ENCODE measurements at regions not wholly inside any gene's neighbourhood (a gene's known extent, or its start where the extent isn't known, plus 50 kb on each side); places are given as distances from the start of the nearest gene placed in this dataset.

GRCh38 chr6:43887906-43888683, 118.1 kb downstream of the VEGFA start:
- Histone ChIP-seq H3K9me2 (no peaks in the 10 kb centered on the region), H3K79me2 (ENCODE audit: insufficient read depth) (no peaks in the 10 kb centered on the region), H2AFZ (ENCODE audit: low read depth) (no peak overlapping the region), H3K27ac (ENCODE audit: low read depth in 2 of 2, low read length in 1 of 2) (no peak overlapping the region), H3K4me2 (no peak overlapping the region), H3K9ac (no peak overlapping the region), H3K27me3 (ENCODE audit: insufficient read depth) (no peaks in the 10 kb centered on the region), H3K4me1 (ENCODE audit: control insufficient read depth in 1 of 2, insufficient read depth in 2 of 2, low read depth in 1 of 2, low read length in 1 of 2) (peaks cover 0 to 35% of the 10 kb centered on the region in 2 experiments; a peak in 1 of 4 replicates), H3F3A (replicated peaks; ENCODE audit: insufficient read depth) (no peaks in the 10 kb centered on the region), H3K9me3 (no peaks in the 10 kb centered on the region), H3K4me3 (ENCODE audit: low read depth in 2 of 2, low read length in 1 of 2) (no peak overlapping the region), H3K36me3 (replicated peaks in 1 of 2; ENCODE audit: control insufficient read depth in 1 of 2, insufficient read depth in 2 of 2, low read length in 1 of 2) (no peaks in the 10 kb centered on the region), H4K20me1 (ENCODE audit: insufficient read depth) (no peaks in the 10 kb centered on the region)
- no peak for TF ChIP-seq USF2 (IDR thresholded peaks at IDR 0.05; ENCODE audit: borderline replicate concordance, low read depth, low read length)
- no peak for TF ChIP-seq TAF1 (IDR thresholded peaks at IDR 0.05; ENCODE audit: borderline replicate concordance, low read depth, low read length)
- TF ChIP-seq FOXM1 (IDR thresholded peaks at IDR 0.05; ENCODE audit: low read depth), result no peak
- no peak for TF ChIP-seq YY1 (IDR thresholded peaks at IDR 0.05; ENCODE audit: low read depth)
- ChIA-PET POLR2A (no interaction called here), CTCF (interaction anchor here (1.0 to 1.2 kb wide), 3 partner anchors 12 to 220 kb away, joined by 3 read pairs; no protein-coding TSS in a partner anchor)
- DNase-seq, result no peak
- WGBS (ENCODE audit: low lambda C conversion rate), result 82% methylated on average over 16 of the region's 17 CpGs

DNA sequence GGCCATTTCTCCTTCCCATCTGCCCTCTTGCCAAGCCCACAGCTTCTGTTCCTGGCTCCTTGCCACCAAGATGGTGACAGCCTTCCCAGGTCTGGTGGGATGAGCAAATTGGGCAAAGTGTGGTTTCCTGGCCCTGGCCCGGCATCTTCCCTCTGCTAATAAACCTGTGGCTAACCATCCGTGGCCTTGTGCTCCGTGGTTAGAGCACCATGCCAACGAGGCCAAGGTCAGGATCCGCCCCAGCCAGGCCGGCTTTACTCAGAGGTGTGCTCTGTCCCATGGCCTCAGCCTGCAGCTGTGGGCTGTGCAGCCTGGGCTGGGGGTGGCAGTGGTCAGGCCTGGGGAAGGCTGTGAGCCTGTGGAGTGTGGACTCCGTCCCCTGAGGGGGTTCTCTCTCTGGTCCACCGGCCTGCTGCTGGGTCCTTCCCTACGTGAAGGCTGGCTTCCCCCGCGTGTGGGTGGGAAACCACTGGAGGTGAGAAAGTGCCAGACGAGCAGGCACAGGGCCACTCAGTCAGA, 117.4 kb downstream of the VEGFA start:
- ChIA-PET CTCF (interaction anchor here (1.0 to 1.2 kb wide), 2 partner anchors 13 to 42 kb away, joined by 3 read pairs; no protein-coding TSS in a partner anchor), POLR2A (no interaction called here)
- no peak overlapping the region for H3K4me3 ChIP-seq (ENCODE audit: low read depth in 2 of 2, low read length in 1 of 2)
- no peak for DNase-seq
- no peak overlapping the region for H3K27ac ChIP-seq (ENCODE audit: low read depth in 2 of 2, low read length in 1 of 2)
- no peaks in the 10 kb centered on the region for H3K36me3 ChIP-seq (replicated peaks in 1 of 2; ENCODE audit: control insufficient read depth in 1 of 2, insufficient read depth in 2 of 2, low read length in 1 of 2)
- H3K9ac ChIP-seq, result no peak overlapping the region
- H3K9me2 ChIP-seq, result no peaks in the 10 kb centered on the region
- H3K4me2 ChIP-seq, result no peak overlapping the region
- H3K9me3 ChIP-seq, result no peaks in the 10 kb centered on the region
- no peaks in the 10 kb centered on the region for H3K27me3 ChIP-seq (ENCODE audit: insufficient read depth)
- H3K4me1 ChIP-seq (ENCODE audit: control insufficient read depth in 1 of 2, insufficient read depth in 2 of 2, low read depth in 1 of 2, low read length in 1 of 2), result peaks cover 0 to 28% of the 10 kb centered on the region in 2 experiments; a peak in 1 of 4 replicates
- no peak overlapping the region for H2AFZ ChIP-seq (ENCODE audit: low read depth)
- no peaks in the 10 kb centered on the region for H3K79me2 ChIP-seq (ENCODE audit: insufficient read depth)
- H4K20me1 ChIP-seq (ENCODE audit: insufficient read depth), result no peaks in the 10 kb centered on the region
- TF ChIP-seq EZH2phosphoT487 (IDR thresholded peaks at IDR 0.05; ENCODE audit: borderline replicate concordance, low read depth) (no peak), EP300 (IDR thresholded peaks at IDR 0.05; ENCODE audit: borderline replicate concordance in 1 of 2, low read depth in 1 of 2, low read length in 1 of 2) (no peak)
- TF ChIP-seq, protein P1, sequence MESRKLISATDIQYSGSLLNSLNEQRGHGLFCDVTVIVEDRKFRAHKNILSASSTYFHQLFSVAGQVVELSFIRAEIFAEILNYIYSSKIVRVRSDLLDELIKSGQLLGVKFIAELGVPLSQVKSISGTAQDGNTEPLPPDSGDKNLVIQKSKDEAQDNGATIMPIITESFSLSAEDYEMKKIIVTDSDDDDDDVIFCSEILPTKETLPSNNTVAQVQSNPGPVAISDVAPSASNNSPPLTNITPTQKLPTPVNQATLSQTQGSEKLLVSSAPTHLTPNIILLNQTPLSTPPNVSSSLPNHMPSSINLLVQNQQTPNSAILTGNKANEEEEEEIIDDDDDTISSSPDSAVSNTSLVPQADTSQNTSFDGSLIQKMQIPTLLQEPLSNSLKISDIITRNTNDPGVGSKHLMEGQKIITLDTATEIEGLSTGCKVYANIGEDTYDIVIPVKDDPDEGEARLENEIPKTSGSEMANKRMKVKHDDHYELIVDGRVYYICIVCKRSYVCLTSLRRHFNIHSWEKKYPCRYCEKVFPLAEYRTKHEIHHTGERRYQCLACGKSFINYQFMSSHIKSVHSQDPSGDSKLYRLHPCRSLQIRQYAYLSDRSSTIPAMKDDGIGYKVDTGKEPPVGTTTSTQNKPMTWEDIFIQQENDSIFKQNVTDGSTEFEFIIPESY (IDR thresholded peaks at IDR 0.05; ENCODE audit: borderline replicate concordance, low read depth), result no peak
- 75% methylated on average over 10 of the region's 12 CpGs for WGBS (ENCODE audit: low lambda C conversion rate)
- no peaks in the 10 kb centered on the region for H3F3A ChIP-seq (replicated peaks; ENCODE audit: insufficient read depth)

Measured in SK-N-SH (cell line).